ENCODE measurements at regions not wholly inside any gene's neighbourhood (a gene's known extent, or its start where the extent isn't known, plus 50 kb on each side); places are given as distances from the start of the nearest gene placed in this dataset.

DNA sequence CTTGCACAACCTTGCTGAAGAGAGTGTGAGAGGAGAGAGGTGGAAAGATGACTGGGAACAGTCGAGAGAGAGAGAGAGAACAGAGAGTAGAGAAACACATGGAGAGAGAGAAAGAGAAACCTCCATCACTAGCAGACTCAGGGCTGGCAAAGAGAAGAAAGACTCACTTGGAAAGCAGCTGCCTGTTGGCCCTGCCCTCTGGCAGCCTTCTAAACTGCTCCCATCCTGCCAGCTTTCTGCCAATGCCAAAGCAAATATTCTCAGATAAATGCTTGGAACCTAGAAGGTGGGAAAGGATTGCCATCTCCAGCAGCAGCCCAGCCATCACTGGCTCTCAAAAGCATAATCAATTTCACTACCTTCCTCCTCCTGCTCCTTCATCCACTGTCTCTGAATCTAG lies 107.9 kb upstream of the WSCD2 start:
- peak in 1 of 2 donors; percentile 37 for DNase-seq (ENCODE audit: low spot score in 2 of 2)
- TF ChIP-seq POLR2A (IDR thresholded peaks at IDR 0.05): no peak
- TF ChIP-seq, protein P1, sequence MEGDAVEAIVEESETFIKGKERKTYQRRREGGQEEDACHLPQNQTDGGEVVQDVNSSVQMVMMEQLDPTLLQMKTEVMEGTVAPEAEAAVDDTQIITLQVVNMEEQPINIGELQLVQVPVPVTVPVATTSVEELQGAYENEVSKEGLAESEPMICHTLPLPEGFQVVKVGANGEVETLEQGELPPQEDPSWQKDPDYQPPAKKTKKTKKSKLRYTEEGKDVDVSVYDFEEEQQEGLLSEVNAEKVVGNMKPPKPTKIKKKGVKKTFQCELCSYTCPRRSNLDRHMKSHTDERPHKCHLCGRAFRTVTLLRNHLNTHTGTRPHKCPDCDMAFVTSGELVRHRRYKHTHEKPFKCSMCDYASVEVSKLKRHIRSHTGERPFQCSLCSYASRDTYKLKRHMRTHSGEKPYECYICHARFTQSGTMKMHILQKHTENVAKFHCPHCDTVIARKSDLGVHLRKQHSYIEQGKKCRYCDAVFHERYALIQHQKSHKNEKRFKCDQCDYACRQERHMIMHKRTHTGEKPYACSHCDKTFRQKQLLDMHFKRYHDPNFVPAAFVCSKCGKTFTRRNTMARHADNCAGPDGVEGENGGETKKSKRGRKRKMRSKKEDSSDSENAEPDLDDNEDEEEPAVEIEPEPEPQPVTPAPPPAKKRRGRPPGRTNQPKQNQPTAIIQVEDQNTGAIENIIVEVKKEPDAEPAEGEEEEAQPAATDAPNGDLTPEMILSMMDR (IDR thresholded peaks at IDR 0.05): no peak
- no peak overlapping the region for H3K4me3 ChIP-seq (ENCODE audit: low read depth, poor library complexity, severe bottlenecking)
- intact Hi-C loops (cut with DNase I; ENCODE audit: low total_unique reads): no loop called here
- 65% methylated on average over 1 of the region's 1 CpG for WGBS, 2 donors

DNA sequence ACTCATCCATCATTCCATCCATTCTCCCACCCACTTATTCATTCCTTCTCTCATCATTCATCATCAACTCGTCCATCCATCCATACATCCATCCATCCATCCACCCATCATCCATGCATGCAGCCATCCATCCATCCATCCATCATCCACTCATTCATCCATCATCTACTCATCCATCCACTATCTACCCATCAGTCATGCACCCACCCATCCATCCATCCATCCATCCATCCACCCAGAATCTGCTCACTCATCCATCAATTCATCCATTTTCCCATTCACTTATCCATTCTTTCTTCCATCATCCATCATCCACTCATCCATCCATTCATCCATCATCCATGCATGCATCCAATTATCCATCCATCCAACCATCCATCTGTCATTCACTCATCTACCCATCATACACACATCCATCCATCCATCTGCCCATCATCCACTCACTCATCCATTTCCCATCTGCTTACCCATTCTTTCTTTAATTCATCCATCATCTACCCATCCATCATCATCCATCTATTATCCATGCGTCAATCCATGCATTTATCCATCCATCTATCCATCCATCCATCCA lies 107.1 kb upstream of the WSCD2 start:
- TF ChIP-seq, protein P1 (IDR thresholded peaks at IDR 0.05): no peak
- DNase-seq (ENCODE audit: low spot score in 2 of 2): peak in 1 of 2 donors; percentile 15
- no peak overlapping the region for H3K4me3 ChIP-seq (ENCODE audit: low read depth, poor library complexity, severe bottlenecking)
- intact Hi-C loops (cut with DNase I; ENCODE audit: low total_unique reads): no loop called here
- 74 to 78% methylated on average over 2 of the region's 2 CpGs for WGBS, 2 donors

DNA sequence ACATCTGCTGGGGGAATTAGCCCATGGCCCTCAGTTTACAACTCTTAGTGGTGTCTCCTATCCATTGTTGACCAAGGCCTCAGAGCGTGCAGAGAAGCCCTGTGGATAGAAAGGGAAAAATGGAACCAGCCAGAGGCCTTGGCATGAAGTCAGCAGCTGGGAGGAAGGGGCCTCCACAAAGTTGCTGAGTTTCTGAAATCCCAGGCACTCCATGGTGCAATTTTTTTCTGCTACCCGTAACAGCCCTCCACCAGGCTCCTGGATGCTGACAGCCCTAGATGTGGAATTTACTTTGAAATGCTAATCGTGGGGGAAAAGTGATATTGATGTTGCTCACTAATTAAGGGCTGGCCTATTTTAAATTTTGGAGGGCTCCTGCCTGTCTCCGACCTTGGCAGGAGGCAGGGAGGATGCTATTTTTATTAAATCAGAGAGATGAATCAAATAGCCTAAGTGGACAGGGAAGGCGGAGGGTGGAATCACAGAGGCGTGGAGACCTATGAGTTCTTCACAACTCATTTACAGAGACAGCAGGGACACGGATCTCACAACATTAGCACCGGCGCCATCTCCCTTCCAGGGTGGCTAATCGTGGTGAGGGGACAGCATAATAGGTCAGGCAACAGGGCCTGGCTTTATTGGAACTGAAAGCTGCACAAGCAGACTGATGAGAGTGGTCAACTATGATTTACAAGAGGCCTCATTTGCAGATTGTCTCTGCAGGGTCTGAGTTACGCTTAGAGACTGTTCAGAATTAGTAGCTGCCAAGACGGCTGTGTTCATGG lies 99.8 kb upstream of the WSCD2 start:
- no peak for DNase-seq (ENCODE audit: low spot score in 2 of 2)
- TF ChIP-seq POLR2A (IDR thresholded peaks at IDR 0.05): no peak
- TF ChIP-seq, protein P1 (IDR thresholded peaks at IDR 0.05): no peak
- intact Hi-C loops (cut with DNase I; ENCODE audit: low total_unique reads): no loop called here
- 57 to 60% methylated on average over 12 of the region's 12 CpGs for WGBS, 2 donors
- H3K4me3 ChIP-seq (ENCODE audit: low read depth, poor library complexity, severe bottlenecking): no peak overlapping the region

DNA sequence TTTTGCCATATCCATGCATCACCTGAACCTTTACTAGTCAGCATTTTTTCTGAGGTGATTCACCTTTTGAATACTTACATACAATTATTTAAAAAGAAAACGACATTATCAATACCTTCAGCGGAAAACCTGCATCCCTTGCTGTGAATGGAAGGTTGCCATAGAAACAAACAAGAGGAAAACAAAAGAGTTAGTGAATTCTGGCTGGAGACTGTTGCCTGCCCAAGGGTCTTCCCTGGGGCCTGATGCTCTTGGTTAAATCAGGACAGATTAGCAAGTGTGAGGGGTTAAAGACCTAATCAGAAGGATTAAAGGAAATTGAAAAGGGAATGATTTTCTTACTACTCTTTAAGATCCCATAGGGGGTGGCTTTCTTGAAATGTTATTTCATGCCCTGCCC lies 96.0 kb upstream of the WSCD2 start:
- TF ChIP-seq POLR2A (IDR thresholded peaks at IDR 0.05): no peak
- TF ChIP-seq, protein P1 (IDR thresholded peaks at IDR 0.05): no peak
- no peak overlapping the region for H3K4me3 ChIP-seq (ENCODE audit: low read depth, poor library complexity, severe bottlenecking)
- intact Hi-C loops (cut with DNase I; ENCODE audit: low total_unique reads): no loop called here
- DNase-seq (ENCODE audit: low spot score in 2 of 2): no peak
- WGBS, 2 donors: 39 to 50% methylated on average over 2 of the region's 2 CpGs

DNA sequence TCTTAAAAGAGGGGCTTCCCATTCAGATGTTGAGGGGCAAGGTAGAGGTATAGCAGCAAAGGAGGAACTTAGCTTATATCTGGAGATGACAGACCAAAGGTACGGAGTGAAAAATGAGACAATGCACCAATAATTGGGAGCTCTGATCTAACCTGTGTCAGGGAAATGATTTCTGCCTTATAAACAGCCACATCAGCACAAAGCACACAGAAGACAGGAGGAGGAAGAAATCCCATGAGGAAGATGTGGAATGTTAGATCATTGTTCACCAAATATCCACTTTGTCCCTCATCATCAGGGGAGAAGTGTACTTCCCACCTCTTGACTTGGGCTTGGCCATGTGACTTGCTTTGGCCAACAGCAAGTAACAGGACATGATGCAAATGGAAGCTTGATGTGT lies 93.7 kb upstream of the WSCD2 start:
- H3K4me3 ChIP-seq (ENCODE audit: low read depth, poor library complexity, severe bottlenecking): no peak overlapping the region
- DNase-seq (ENCODE audit: low spot score in 2 of 2): no peak
- WGBS, 2 donors: 85 to 100% methylated on average over 1 of the region's 1 CpG
- intact Hi-C loops (cut with DNase I; ENCODE audit: low total_unique reads): no loop called here
- no peak for TF ChIP-seq POLR2A (IDR thresholded peaks at IDR 0.05)
- TF ChIP-seq, protein P1 (IDR thresholded peaks at IDR 0.05): no peak

Data from lower leg skin (tissue), 4 donors.